GM23248 (cell line): ENCODE measurements at regions not wholly inside any gene's neighbourhood (a gene's known extent, or its start where the extent isn't known, plus 50 kb on each side); places are given as distances from the start of the nearest gene placed in this dataset.

Source experiments
- EZH2 ChIP-seq: fragments of 200-600 bp; sonication (generic); IDR thresholded peaks from 2 replicates; pipeline ENCODE4 v1.6.1; 2018; ENCODE audit warnings: antibody characterized with exemption, mild to moderate bottlenecking; ENCODE audit not compliant: insufficient read depth, poor library complexity, severe bottlenecking
- EZH2phosphoT487 ChIP-seq: fragments of 200-600 bp; sonication (generic); IDR thresholded peaks from 2 replicates; pipeline ENCODE4 v1.6.1; 2018; ENCODE audit warnings: antibody characterized with exemption, moderate library complexity, mild to moderate bottlenecking, low read depth; ENCODE audit not compliant: insufficient read depth

- TF ChIP-seq EZH2, result no peak
- TF ChIP-seq EZH2phosphoT487, result no peak
These were observed 382.2 kb downstream of the FGF9 start for GRCh38 chr13:22053053-22053452.
